Trophoblast cell (in vitro differentiated cells and primary cell): ENCODE measurements at regions not wholly inside any gene's neighbourhood (a gene's known extent, or its start where the extent isn't known, plus 50 kb on each side); places are given as distances from the start of the nearest gene placed in this dataset.

ENCODE experiments used
- DNase-seq, 2 donors: peaks; one replicate each; pipeline ENCODE4 v3.0.0-alpha.2; 2016
- H2AFZ ChIP-seq: 2 replicates; pipeline ENCODE4 v1.6.1; 2013; ENCODE audit warnings: low read length, moderate library complexity, mild to moderate bottlenecking; ENCODE audit not compliant: insufficient read depth, poor library complexity
- H2AK5ac ChIP-seq: 2 replicates; pipeline ENCODE4 v1.6.1; 2013; ENCODE audit warnings: mild to moderate bottlenecking, low read length
- H2BK120ac ChIP-seq: 2 replicates; pipeline ENCODE4 v1.6.1; 2013; ENCODE audit warnings: low read length, mild to moderate bottlenecking, moderate library complexity; ENCODE audit not compliant: insufficient read depth, poor library complexity
- H2BK12ac ChIP-seq: 2 replicates; pipeline ENCODE4 v1.6.1; 2013; ENCODE audit warnings: mild to moderate bottlenecking, low read length, moderate library complexity
- H2BK5ac ChIP-seq: 2 replicates; pipeline ENCODE4 v1.6.1; 2013; ENCODE audit warnings: low read length, low read depth, moderate library complexity, mild to moderate bottlenecking; ENCODE audit not compliant: poor library complexity
- H3K14ac ChIP-seq: 2 replicates; pipeline ENCODE4 v1.6.1; 2013; ENCODE audit warnings: mild to moderate bottlenecking, low read length
- H3K18ac ChIP-seq: 2 replicates; pipeline ENCODE4 v1.6.1; 2013; ENCODE audit warnings: mild to moderate bottlenecking, low read length
- H3K23ac ChIP-seq: 2 replicates; pipeline ENCODE4 v1.6.1; 2013; ENCODE audit warnings: low read length
- H3K27ac ChIP-seq: 2 replicates; pipeline ENCODE4 v1.5.1; 2013; ENCODE audit warnings: low read depth, mild to moderate bottlenecking, inconsistent platforms, low read length, moderate library complexity
- H3K27me3 ChIP-seq: 2 replicates; pipeline ENCODE4 v1.6.1; 2013; ENCODE audit warnings: inconsistent platforms, mild to moderate bottlenecking, low read length, moderate library complexity; ENCODE audit not compliant: insufficient read depth
- H3K36me3 ChIP-seq, 2 experiments: 1 replicate in 1 of 2; 2 replicates in 1 of 2; pipeline ENCODE4 v1.6.1; 2013; ENCODE audit warnings: low read length in 2 of 2, mild to moderate bottlenecking in 2 of 2, moderate library complexity in 1 of 2; ENCODE audit not compliant: insufficient read depth in 2 of 2, control insufficient read depth in 1 of 2
- H3K4ac ChIP-seq: 2 replicates; pipeline ENCODE4 v1.6.1; 2013; ENCODE audit warnings: low read depth, mild to moderate bottlenecking, low read length, moderate library complexity
- H3K4me1 ChIP-seq, 2 experiments: 1 replicate in 1 of 2; 2 replicates in 1 of 2; pipeline ENCODE4 v1.6.1; 2013; ENCODE audit warnings: low read length in 2 of 2, mild to moderate bottlenecking in 2 of 2, moderate library complexity in 1 of 2; ENCODE audit not compliant: insufficient read depth in 2 of 2, control insufficient read depth in 1 of 2
- H3K4me2 ChIP-seq: 2 replicates; pipeline ENCODE4 v1.6.1; 2013; ENCODE audit warnings: inconsistent platforms, mild to moderate bottlenecking, low read length, moderate library complexity
- H3K4me3 ChIP-seq: 2 replicates; pipeline ENCODE4 v1.5.1; 2013; ENCODE audit warnings: mild to moderate bottlenecking, low read depth, low read length, inconsistent platforms
- H3K79me1 ChIP-seq: one replicate; pipeline ENCODE4 v1.6.1; 2013; ENCODE audit warnings: low read length
- H3K79me2 ChIP-seq: 2 replicates; pipeline ENCODE4 v1.6.1; 2013; ENCODE audit warnings: low read length, mild to moderate bottlenecking; ENCODE audit not compliant: control insufficient read depth, insufficient read depth, poor library complexity
- H3K9ac ChIP-seq: 2 replicates; pipeline ENCODE4 v1.6.1; 2013; ENCODE audit warnings: mild to moderate bottlenecking, low read length
- H3K9me3 ChIP-seq: 2 replicates; pipeline ENCODE4 v1.6.1; 2013; ENCODE audit warnings: low read depth, mild to moderate bottlenecking, control low read depth, inconsistent platforms, low read length; ENCODE audit not compliant: insufficient read depth
- H4K12ac ChIP-seq: 2 replicates; pipeline ENCODE4 v1.6.1; 2013; ENCODE audit warnings: low read depth, mild to moderate bottlenecking, low read length, moderate library complexity
- H4K8ac ChIP-seq: 2 replicates; pipeline ENCODE4 v1.6.1; 2013; ENCODE audit warnings: low read depth, mild to moderate bottlenecking, low read length, moderate library complexity
- H4K91ac ChIP-seq: one replicate; pipeline ENCODE4 v1.6.1; 2013; ENCODE audit warnings: low read depth, mild to moderate bottlenecking, low read length, moderate library complexity
- WGBS: extraction: QIAGEN DNeasy Blood & Tissue Kit; methylation state at CpG from one replicate; pipeline ENCODE4 v1.1.7; 2013; ENCODE audit warnings: missing lambda C conversion rate; ENCODE audit not compliant: insufficient read length, insufficient coverage; ENCODE audit errors: extremely low coverage; 5-methylcytosine and 5-hydroxymethylcytosine counted together

GRCh38 chr1:220331318-220331717 lies 59.1 kb upstream of the RAB3GAP2 start:
- Histone ChIP-seq H2AK5ac (no peak overlapping the region), H3K4ac (no peak overlapping the region), H4K8ac (no peak overlapping the region), H3K27ac (no peak overlapping the region), H3K9me3 (no peaks in the 10 kb centered on the region), H3K79me1 (peaks cover 1% of the 10 kb centered on the region), H2AFZ (no peak overlapping the region), H2BK120ac (no peak overlapping the region), H4K91ac (no peak overlapping the region), H2BK12ac (no peak overlapping the region), H3K9ac (no peak overlapping the region), H3K36me3 (no peaks in the 10 kb centered on the region), H4K12ac (no peak overlapping the region), H2BK5ac (no peak overlapping the region), H3K18ac (no peak overlapping the region), H3K27me3 (no peaks in the 10 kb centered on the region), H3K14ac (no peak overlapping the region), H3K4me2 (no peak overlapping the region), H3K4me3 (no peak overlapping the region), H3K79me2 (no peaks in the 10 kb centered on the region), H3K4me1 (peaks cover 0 to 3% of the 10 kb centered on the region in 2 experiments), H3K23ac (no peak overlapping the region)
- WGBS, result no CpG with 5 or more reads among the region's 1 CpG
- no peak for DNase-seq

- Histone ChIP-seq H3K4me2 (no peak overlapping the region), H3K79me1 (no peaks in the 10 kb centered on the region), H3K4ac (no peak overlapping the region), H3K27ac (no peak overlapping the region), H4K91ac (no peak overlapping the region), H3K27me3 (no peaks in the 10 kb centered on the region), H4K8ac (no peak overlapping the region), H3K23ac (no peak overlapping the region), H2BK12ac (no peak overlapping the region), H3K18ac (no peak overlapping the region), H3K79me2 (no peaks in the 10 kb centered on the region), H2BK120ac (no peak overlapping the region), H3K9ac (no peak overlapping the region), H2BK5ac (no peak overlapping the region), H3K4me3 (no peak overlapping the region), H3K9me3 (no peaks in the 10 kb centered on the region), H3K36me3 (no peaks in the 10 kb centered on the region), H4K12ac (no peak overlapping the region), H2AK5ac (no peak overlapping the region), H3K14ac (no peak overlapping the region), H3K4me1 (peaks cover 0 to 6% of the 10 kb centered on the region in 2 experiments), H2AFZ (no peak overlapping the region)
- WGBS, result no CpG with 5 or more reads among the region's 3 CpGs
- peak in 1 of 2 donors; percentile 29 for DNase-seq
Observed at GRCh38 chr1:220330265-220330664, 58.0 kb upstream of the RAB3GAP2 start.

GRCh38 chr1:220327106-220327505 lies 54.9 kb upstream of the RAB3GAP2 start:
- peak in 1 of 2 donors; percentile 18 for DNase-seq

GRCh38 chr1:220326578-220326977 lies 54.3 kb upstream of the RAB3GAP2 start:
- no peak overlapping the region for H3K4me2 ChIP-seq
- DNase-seq, result peak; percentile 89 to 91
- no peak overlapping the region for H2BK5ac ChIP-seq
- no peak overlapping the region for H3K18ac ChIP-seq
- no peak overlapping the region for H4K12ac ChIP-seq
- H3K9me3 ChIP-seq, result no peaks in the 10 kb centered on the region
- no peaks in the 10 kb centered on the region for H3K79me1 ChIP-seq
- no peak overlapping the region for H2AK5ac ChIP-seq
- H4K91ac ChIP-seq, result no peak overlapping the region
- no peaks in the 10 kb centered on the region for H3K27me3 ChIP-seq
- H2BK120ac ChIP-seq, result no peak overlapping the region
- no peak overlapping the region for H4K8ac ChIP-seq
- H3K9ac ChIP-seq, result no peak overlapping the region
- H3K4ac ChIP-seq, result no peak overlapping the region
- H3K23ac ChIP-seq, result no peak overlapping the region
- H2BK12ac ChIP-seq, result no peak overlapping the region
- H3K4me1 ChIP-seq, result peaks cover 0 to 6% of the 10 kb centered on the region in 2 experiments
- no peak overlapping the region for H3K4me3 ChIP-seq
- WGBS, result no CpG with 5 or more reads among the region's 2 CpGs
- no peak overlapping the region for H3K27ac ChIP-seq
- H3K14ac ChIP-seq, result no peak overlapping the region
- H3K79me2 ChIP-seq, result no peaks in the 10 kb centered on the region
- no peaks in the 10 kb centered on the region for H3K36me3 ChIP-seq
- no peak overlapping the region for H2AFZ ChIP-seq

More at GRCh38 chr1:220327106-220327505, 54.9 kb upstream of the RAB3GAP2 start:
- Histone ChIP-seq H2AK5ac (no peak overlapping the region), H4K12ac (no peak overlapping the region), H3K4ac (no peak overlapping the region), H3K27me3 (no peaks in the 10 kb centered on the region), H3K36me3 (no peaks in the 10 kb centered on the region), H3K4me3 (no peak overlapping the region), H3K79me1 (no peaks in the 10 kb centered on the region), H3K14ac (no peak overlapping the region), H4K91ac (no peak overlapping the region), H2BK12ac (no peak overlapping the region), H2BK120ac (no peak overlapping the region), H3K23ac (no peak overlapping the region), H3K79me2 (no peaks in the 10 kb centered on the region), H3K9me3 (no peaks in the 10 kb centered on the region), H3K9ac (no peak overlapping the region), H3K27ac (no peak overlapping the region), H2AFZ (no peak overlapping the region), H4K8ac (no peak overlapping the region), H2BK5ac (no peak overlapping the region), H3K4me1 (peaks cover 0 to 6% of the 10 kb centered on the region in 2 experiments), H3K4me2 (no peak overlapping the region), H3K18ac (no peak overlapping the region)
- no CpG with 5 or more reads among the region's 6 CpGs for WGBS
